Brain microvascular endothelial cell (primary cell): ENCODE measurements at regions not wholly inside any gene's neighbourhood (a gene's known extent, or its start where the extent isn't known, plus 50 kb on each side); places are given as distances from the start of the nearest gene placed in this dataset.

Experiments
- DNase-seq: peaks from one replicate; pipeline ENCODE4 v3.0.0-alpha.2; 2020
- H3K27ac ChIP-seq: fragments of 250-450 bp; sonication (Bioruptor Pico); 2 replicates; pipeline ENCODE4 v1.5.1; 2020; ENCODE audit warnings: mild to moderate bottlenecking, moderate library complexity
- H3K27me3 ChIP-seq: fragments of 250-450 bp; sonication (Bioruptor Pico); replicated peaks from 2 replicates; pipeline ENCODE4 v1.5.1; 2020; ENCODE audit warnings: mild to moderate bottlenecking
- H3K36me3 ChIP-seq: fragments of 250-450 bp; sonication (Bioruptor Pico); replicated peaks from 2 replicates; pipeline ENCODE4 v1.5.1; 2020; ENCODE audit warnings: mild to moderate bottlenecking
- H3K4me3 ChIP-seq: 2 replicates; pipeline ENCODE4 v1.5.1; 2011; ENCODE audit warnings: low read depth, mild to moderate bottlenecking, control low read depth, low read length, moderate library complexity
- in situ Hi-C: cut with HindIII; loops from 2 replicates; pipeline ENCODE4 v1.10.0; 2017; ENCODE audit warnings: low sequenced_read_pairs, low pct_ligation_motif_present
- TF ChIP-seq, protein P1 (sequence below): IDR thresholded peaks from 2 replicates; pipeline ENCODE4 v1.5.1; 2011; ENCODE audit warnings: low read depth, mild to moderate bottlenecking, moderate library complexity, low read length, control low read depth, inconsistent platforms; ENCODE audit errors: missing control alignments

DNA sequence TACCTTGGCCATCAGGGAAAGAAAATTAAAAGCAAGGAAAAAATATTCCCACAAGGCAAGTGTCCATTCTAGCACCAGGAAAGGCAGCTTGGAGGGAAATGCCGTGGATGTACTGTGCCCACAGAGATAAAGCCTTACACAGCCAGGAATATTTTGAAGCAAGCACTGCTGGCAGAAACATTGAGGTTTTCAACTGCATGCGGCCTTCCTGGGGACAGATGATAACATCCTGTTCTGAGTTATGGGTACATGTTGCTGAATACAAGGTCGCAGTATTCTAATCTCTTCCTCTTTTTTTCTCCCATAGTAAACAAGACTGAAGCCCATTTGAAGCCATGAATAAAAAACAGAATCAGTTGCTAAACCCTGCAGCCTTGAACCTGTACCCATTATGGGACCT, 197.1 kb downstream of the BTG1 start:
- no peak for DNase-seq
- in situ Hi-C loops: no loop called here
- Histone ChIP-seq H3K36me3 (no peaks in the 10 kb centered on the region), H3K4me3 (no peak overlapping the region), H3K27ac (no peak overlapping the region), H3K27me3 (no peaks in the 10 kb centered on the region)
- TF ChIP-seq, protein P1, sequence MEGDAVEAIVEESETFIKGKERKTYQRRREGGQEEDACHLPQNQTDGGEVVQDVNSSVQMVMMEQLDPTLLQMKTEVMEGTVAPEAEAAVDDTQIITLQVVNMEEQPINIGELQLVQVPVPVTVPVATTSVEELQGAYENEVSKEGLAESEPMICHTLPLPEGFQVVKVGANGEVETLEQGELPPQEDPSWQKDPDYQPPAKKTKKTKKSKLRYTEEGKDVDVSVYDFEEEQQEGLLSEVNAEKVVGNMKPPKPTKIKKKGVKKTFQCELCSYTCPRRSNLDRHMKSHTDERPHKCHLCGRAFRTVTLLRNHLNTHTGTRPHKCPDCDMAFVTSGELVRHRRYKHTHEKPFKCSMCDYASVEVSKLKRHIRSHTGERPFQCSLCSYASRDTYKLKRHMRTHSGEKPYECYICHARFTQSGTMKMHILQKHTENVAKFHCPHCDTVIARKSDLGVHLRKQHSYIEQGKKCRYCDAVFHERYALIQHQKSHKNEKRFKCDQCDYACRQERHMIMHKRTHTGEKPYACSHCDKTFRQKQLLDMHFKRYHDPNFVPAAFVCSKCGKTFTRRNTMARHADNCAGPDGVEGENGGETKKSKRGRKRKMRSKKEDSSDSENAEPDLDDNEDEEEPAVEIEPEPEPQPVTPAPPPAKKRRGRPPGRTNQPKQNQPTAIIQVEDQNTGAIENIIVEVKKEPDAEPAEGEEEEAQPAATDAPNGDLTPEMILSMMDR: no peak

DNA sequence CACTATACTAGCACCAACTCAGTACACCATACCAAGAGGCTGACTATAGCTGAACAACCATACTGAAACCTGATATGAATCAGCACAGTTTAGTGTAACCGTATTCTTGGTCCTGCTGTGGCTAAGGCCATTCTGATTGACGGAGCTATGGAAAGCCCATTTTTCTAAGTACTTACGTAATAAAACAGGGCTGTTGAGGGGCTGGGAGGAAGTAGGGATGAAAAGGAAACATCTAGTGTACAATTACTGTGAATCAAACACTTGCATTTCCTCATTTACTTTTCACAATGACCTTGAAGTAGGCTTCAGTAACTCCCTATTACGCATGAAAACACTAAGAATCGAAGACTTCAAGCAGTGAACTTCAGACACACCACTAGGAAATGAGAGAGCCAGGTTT, 198.2 kb downstream of the BTG1 start:
- no peak overlapping the region for H3K4me3 ChIP-seq
- DNase-seq: no peak
- in situ Hi-C loops: no loop called here

DNA sequence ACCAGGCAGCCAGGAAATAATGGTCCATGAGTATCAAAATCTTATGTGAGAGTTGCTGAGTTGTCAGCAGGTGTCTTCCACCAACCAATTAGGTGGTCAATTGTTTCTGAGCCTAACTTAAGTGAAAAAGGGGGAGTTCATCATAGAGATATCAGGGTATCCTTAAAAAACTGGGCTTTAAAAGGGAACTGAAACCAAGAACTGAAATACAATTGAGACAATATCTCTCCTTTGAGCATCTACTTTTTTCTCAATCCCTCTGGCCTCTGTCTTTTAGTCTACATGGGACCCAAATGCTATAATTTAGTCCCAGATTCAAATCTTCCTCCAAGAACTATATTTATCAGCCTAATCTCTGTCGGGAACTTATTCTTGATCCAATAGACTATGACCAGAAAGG, 201.0 kb downstream of the BTG1 start:
- in situ Hi-C loops: no loop called here
- TF ChIP-seq, protein P1: no peak
- H3K36me3 ChIP-seq: no peaks in the 10 kb centered on the region
- no peaks in the 10 kb centered on the region for H3K27me3 ChIP-seq
- H3K4me3 ChIP-seq: no peak overlapping the region
- DNase-seq: no peak
- H3K27ac ChIP-seq: no peak overlapping the region

More for the DNA sequence above, 198.2 kb downstream of the BTG1 start:
- no peaks in the 10 kb centered on the region for H3K27me3 ChIP-seq
- no peak overlapping the region for H3K27ac ChIP-seq
- TF ChIP-seq, protein P1: no peak
- H3K36me3 ChIP-seq: no peaks in the 10 kb centered on the region

DNA sequence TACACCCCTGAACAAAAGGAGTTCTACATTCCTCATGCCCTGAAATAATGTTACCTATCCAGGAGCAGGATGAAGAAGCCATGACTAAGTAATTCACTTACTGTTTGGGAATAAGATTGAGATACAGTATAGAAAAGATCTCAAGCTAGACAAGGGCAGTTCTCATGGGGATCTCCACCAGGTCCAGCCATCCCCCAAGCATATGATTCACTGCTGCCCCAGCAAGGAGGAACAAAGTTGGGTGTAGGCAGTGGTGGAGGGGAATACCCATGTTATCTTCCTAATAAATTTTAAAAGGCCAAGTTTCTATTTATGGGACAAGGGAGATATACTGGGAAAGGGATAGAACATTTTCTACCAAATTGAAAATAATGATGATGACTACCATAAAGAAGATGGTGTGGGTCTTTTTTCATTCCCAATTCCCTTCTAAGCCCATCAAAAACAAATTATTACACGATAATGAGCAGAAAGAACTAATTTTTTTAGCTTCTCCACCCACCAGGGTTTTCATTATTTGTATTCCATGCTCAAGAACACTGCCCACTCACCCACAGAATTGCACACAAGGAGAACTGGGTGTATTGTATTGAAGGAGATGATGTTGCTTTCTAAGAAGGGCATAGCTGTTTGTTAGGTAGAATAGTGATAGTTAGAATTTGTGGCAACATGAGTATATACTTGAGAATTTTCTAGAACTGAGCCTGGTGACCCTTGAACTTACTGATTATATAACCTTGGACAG, 204.6 kb downstream of the BTG1 start:
- no peaks in the 10 kb centered on the region for H3K36me3 ChIP-seq
- in situ Hi-C loops: no loop called here
- H3K27me3 ChIP-seq: no peaks in the 10 kb centered on the region
- TF ChIP-seq, protein P1: no peak
- no peak overlapping the region for H3K27ac ChIP-seq
- DNase-seq: no peak
- no peak overlapping the region for H3K4me3 ChIP-seq

DNA sequence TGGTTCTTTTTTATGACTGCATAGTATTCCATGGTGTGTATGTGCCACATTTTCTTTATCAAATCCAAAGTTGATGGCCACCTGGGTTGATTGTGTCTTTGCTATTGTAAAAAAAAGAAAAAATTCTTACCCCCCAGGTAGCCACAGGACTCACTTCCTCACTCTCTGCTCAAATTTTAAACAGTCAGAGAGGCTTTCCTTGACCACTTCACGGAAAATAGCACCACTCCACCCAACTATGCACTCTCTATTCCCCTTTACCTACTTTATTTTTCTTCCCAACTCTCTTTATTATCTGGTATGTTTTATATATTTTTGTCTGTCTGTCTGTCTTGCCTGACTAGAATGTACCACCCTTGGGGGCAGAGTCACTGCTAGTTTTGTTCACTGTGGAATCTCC, 205.3 kb downstream of the BTG1 start:
- H3K4me3 ChIP-seq: no peak overlapping the region
- H3K27me3 ChIP-seq: no peaks in the 10 kb centered on the region
- H3K36me3 ChIP-seq: no peaks in the 10 kb centered on the region
- no peak for DNase-seq
- H3K27ac ChIP-seq: no peak overlapping the region
- TF ChIP-seq, protein P1: no peak
- in situ Hi-C loops: no loop called here

DNA sequence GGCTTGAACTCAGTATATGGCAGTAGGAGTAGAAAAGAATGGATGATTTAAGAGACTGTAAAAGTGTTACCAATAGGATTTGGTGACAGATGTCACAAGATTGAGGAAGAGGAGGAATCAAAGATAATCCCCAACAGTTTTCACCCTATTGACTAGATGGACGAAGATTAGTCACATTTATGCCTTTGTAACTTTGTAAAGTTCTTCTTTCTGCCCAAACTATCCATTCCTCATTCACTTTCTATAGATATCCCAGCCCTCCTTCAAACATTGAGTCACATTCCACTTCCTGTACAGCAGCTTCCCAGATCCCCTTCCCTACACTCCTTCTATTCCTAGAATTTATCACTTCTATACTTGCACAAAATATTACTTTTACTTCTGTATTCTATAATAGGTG, 207.9 kb downstream of the BTG1 start:
- TF ChIP-seq, protein P1: no peak
- Histone ChIP-seq H3K27me3 (no peaks in the 10 kb centered on the region), H3K36me3 (no peaks in the 10 kb centered on the region), H3K4me3 (no peak overlapping the region), H3K27ac (no peak overlapping the region)
- in situ Hi-C loops: no loop called here
- DNase-seq: no peak
